ENCODE measurements at regions not wholly inside any gene's neighbourhood (a gene's known extent, or its start where the extent isn't known, plus 50 kb on each side); places are given as distances from the start of the nearest gene placed in this dataset.

- TF ChIP-seq CTCF (conservative IDR thresholded peaks at IDR 0.05; ENCODE audit: low read depth, low read length) (no peak), EZH2 (IDR thresholded peaks at IDR 0.05; ENCODE audit: low read length, unreplicated experiment) (no peak)
Measured at GRCh38 chr11:106277484-106277883, 200.0 kb downstream of the AASDHPPT start.

All from PC-3 (cell line).